HEK293 (cell line): ENCODE measurements at regions not wholly inside any gene's neighbourhood (a gene's known extent, or its start where the extent isn't known, plus 50 kb on each side); places are given as distances from the start of the nearest gene placed in this dataset.

Experiments used
- CTCF ChIA-PET: fragments of 350-600 bp; formaldehyde crosslinking; extraction: SDS; loops from one replicate; lab custom pipeline; 2021; ENCODE audit warnings: antibody characterized with exemption; lab: Yijun Ruan, JAX
- POLR2A ChIA-PET: fragments of 300-600 bp; formaldehyde crosslinking; extraction: SDS; loops from one replicate; lab custom pipeline; 2020; ENCODE audit warnings: antibody characterized with exemption, inconsistent platforms; lab: Yijun Ruan, JAX
- H3K27ac ChIP-seq: fragments of 200-500 bp; sonication (Bioruptor generic); 2 replicates; pipeline ENCODE4 v1.5.1; 2014; ENCODE audit warnings: low read depth, low read length, control low read depth, inconsistent platforms; ENCODE audit errors: extremely low read depth
- H3K36me3 ChIP-seq, 2 experiments: fragments of 200-500 bp in 1 of 2; sonication (Bioruptor generic) in 1 of 2; 1 replicate in 1 of 2; 2 replicates in 1 of 2; pipeline ENCODE4 v1.5.1; 2014 to 2017; ENCODE audit warnings: inconsistent platforms in 2 of 2, low read length in 2 of 2; ENCODE audit not compliant: control insufficient read depth in 2 of 2, insufficient read depth in 1 of 2
- H3K4me1 ChIP-seq: fragments of 200-500 bp; sonication (Bioruptor generic); 2 replicates; pipeline ENCODE4 v1.5.1; 2014; ENCODE audit warnings: mild to moderate bottlenecking, low read length, inconsistent platforms; ENCODE audit not compliant: control insufficient read depth, insufficient read depth
- H3K4me3 ChIP-seq: 2 replicates; pipeline ENCODE4 v1.5.1; 2011; ENCODE audit warnings: low read depth, mild to moderate bottlenecking, control low read depth, low read length, moderate library complexity
- H3K9me3 ChIP-seq: fragments of 200-500 bp; sonication (Bioruptor generic); 2 replicates; pipeline ENCODE4 v1.5.1; 2014; ENCODE audit warnings: low read depth, low read length, inconsistent platforms; ENCODE audit not compliant: control insufficient read depth, insufficient read depth
- BCL11A ChIP-seq: fragments of 450-650 bp; formaldehyde crosslinking; IDR thresholded peaks from 2 replicates; pipeline ENCODE4 v1.5.1; 2016; ENCODE audit warnings: low read depth, missing biosample characterization, missing genetic modification characterization
- EGR2 ChIP-seq: fragments of 450-650 bp; formaldehyde crosslinking; IDR thresholded peaks from 2 replicates; pipeline ENCODE4 v1.5.1; 2016; ENCODE audit warnings: low read depth, missing biosample characterization, missing genetic modification characterization
- GLI4 ChIP-seq: fragments of 450-650 bp; formaldehyde crosslinking; IDR thresholded peaks from 2 replicates; pipeline ENCODE4 v1.5.1; 2016; ENCODE audit warnings: missing biosample characterization, missing genetic modification characterization
- HIC1 ChIP-seq: fragments of 450-650 bp; formaldehyde crosslinking; IDR thresholded peaks from 2 replicates; pipeline ENCODE4 v1.5.1; 2016; ENCODE audit warnings: missing biosample characterization, missing genetic modification characterization
- PRDM4 ChIP-seq: fragments of 450-650 bp; formaldehyde crosslinking; IDR thresholded peaks from 2 replicates; pipeline ENCODE4 v1.5.1; 2017; ENCODE audit warnings: missing biosample characterization, missing genetic modification characterization
- SP7 ChIP-seq: fragments of 450-650 bp; formaldehyde crosslinking; IDR thresholded peaks from 2 replicates; pipeline ENCODE4 v1.5.1; 2016; ENCODE audit warnings: missing biosample characterization, missing genetic modification characterization
- ZBTB6 ChIP-seq: fragments of 450-650 bp; formaldehyde crosslinking; IDR thresholded peaks from 2 replicates; pipeline ENCODE4 v1.5.1; 2017; ENCODE audit warnings: missing biosample characterization, missing genetic modification characterization
- ZFHX2 ChIP-seq: fragments of 450-650 bp; formaldehyde crosslinking; conservative IDR thresholded peaks from 2 replicates; pipeline ENCODE4 v1.5.1; 2016; ENCODE audit warnings: missing biosample characterization, missing genetic modification characterization
- ZNF174 ChIP-seq: fragments of 450-650 bp; formaldehyde crosslinking; IDR thresholded peaks from 2 replicates; pipeline ENCODE4 v1.5.0; 2017; ENCODE audit warnings: missing biosample characterization, mild to moderate bottlenecking, missing genetic modification characterization
- ZNF211 ChIP-seq: fragments of 450-650 bp; formaldehyde crosslinking; IDR thresholded peaks from 2 replicates; pipeline ENCODE4 v1.5.1; 2016; ENCODE audit warnings: low read depth, missing biosample characterization, missing genetic modification characterization
- ZNF214 ChIP-seq: fragments of 450-650 bp; formaldehyde crosslinking; IDR thresholded peaks from 2 replicates; pipeline ENCODE4 v1.5.1; 2017; ENCODE audit warnings: missing biosample characterization, mild to moderate bottlenecking, missing genetic modification characterization, borderline replicate concordance
- ZNF239 ChIP-seq: fragments of 450-650 bp; formaldehyde crosslinking; IDR thresholded peaks from 2 replicates; pipeline ENCODE4 v1.5.1; 2016; ENCODE audit warnings: missing biosample characterization, missing genetic modification characterization
- ZNF248 ChIP-seq: fragments of 450-650 bp; formaldehyde crosslinking; IDR thresholded peaks from 2 replicates; pipeline ENCODE4 v1.5.1; 2017; ENCODE audit warnings: missing biosample characterization, missing genetic modification characterization
- ZNF302 ChIP-seq: fragments of 450-650 bp; formaldehyde crosslinking; IDR thresholded peaks from 2 replicates; pipeline ENCODE4 v1.5.1; 2016; ENCODE audit warnings: missing biosample characterization, missing genetic modification characterization, low read depth
- ZNF341 ChIP-seq: fragments of 450-650 bp; formaldehyde crosslinking; IDR thresholded peaks from 2 replicates; pipeline ENCODE4; 2016; ENCODE audit warnings: low read depth, missing biosample characterization, missing genetic modification characterization
- ZNF362 ChIP-seq: fragments of 450-650 bp; formaldehyde crosslinking; IDR thresholded peaks from 2 replicates; pipeline ENCODE4 v1.5.1; 2016; ENCODE audit warnings: missing biosample characterization, missing genetic modification characterization
- ZNF426 ChIP-seq: fragments of 450-650 bp; formaldehyde crosslinking; IDR thresholded peaks from 2 replicates; pipeline ENCODE4 v1.5.1; 2017; ENCODE audit warnings: missing biosample characterization, missing genetic modification characterization, mild to moderate bottlenecking, inconsistent platforms, moderate library complexity
- ZNF623 ChIP-seq: fragments of 450-650 bp; formaldehyde crosslinking; IDR thresholded peaks from 2 replicates; pipeline ENCODE4 v1.5.1; 2016; ENCODE audit warnings: missing biosample characterization, missing genetic modification characterization
- ZNF707 ChIP-seq: fragments of 450-650 bp; formaldehyde crosslinking; IDR thresholded peaks from 2 replicates; pipeline ENCODE4 v1.5.1; 2016; ENCODE audit warnings: missing biosample characterization, missing genetic modification characterization
- ZNF837 ChIP-seq: fragments of 450-650 bp; formaldehyde crosslinking; IDR thresholded peaks from 2 replicates; pipeline ENCODE4 v1.5.1; 2016; ENCODE audit warnings: missing biosample characterization, missing genetic modification characterization
- ZSCAN16 ChIP-seq: fragments of 450-650 bp; formaldehyde crosslinking; IDR thresholded peaks from 2 replicates; pipeline ENCODE4 v1.5.1; 2016; ENCODE audit warnings: missing biosample characterization, missing genetic modification characterization
- TF ChIP-seq, protein P1 (sequence below): fragments of 450-650 bp; formaldehyde crosslinking; IDR thresholded peaks from 2 replicates; pipeline ENCODE4; 2016; ENCODE audit warnings: missing biosample characterization, missing genetic modification characterization

GRCh38 chr5:35304291-35304690 lies 74.0 kb upstream of the PRLR start:
- Histone ChIP-seq H3K4me1 (peaks cover 6% of the 10 kb centered on the region; the same call in 1 of the 2 replicates), H3K36me3 (no peaks in the 10 kb centered on the region), H3K9me3 (no peaks in the 10 kb centered on the region), H3K27ac (no peak overlapping the region), H3K4me3 (no peak overlapping the region)
- CTCF ChIA-PET: no interaction called here
- TF ChIP-seq ZNF426 (tag by site-specific recombination): no peak
- TF ChIP-seq ZNF214: no peak
- TF ChIP-seq ZFHX2 (tag by site-specific recombination): no peak
- TF ChIP-seq SP7 (tag by site-specific recombination): no peak
- no peak for TF ChIP-seq ZNF239 (tag by site-specific recombination)
- no peak for TF ChIP-seq ZBTB6 (tag by site-specific recombination)
- no peak for TF ChIP-seq BCL11A
- no peak for TF ChIP-seq ZNF211 (tag by site-specific recombination)
- no peak for TF ChIP-seq ZSCAN16 (tag by site-specific recombination)
- TF ChIP-seq ZNF248 (tag by site-specific recombination): no peak
- TF ChIP-seq PRDM4 (tag by site-specific recombination): no peak
- TF ChIP-seq ZNF302: no peak
- TF ChIP-seq HIC1: no peak
- no peak for TF ChIP-seq ZNF362 (tag by site-specific recombination)
- POLR2A ChIA-PET: no interaction called here

DNA sequence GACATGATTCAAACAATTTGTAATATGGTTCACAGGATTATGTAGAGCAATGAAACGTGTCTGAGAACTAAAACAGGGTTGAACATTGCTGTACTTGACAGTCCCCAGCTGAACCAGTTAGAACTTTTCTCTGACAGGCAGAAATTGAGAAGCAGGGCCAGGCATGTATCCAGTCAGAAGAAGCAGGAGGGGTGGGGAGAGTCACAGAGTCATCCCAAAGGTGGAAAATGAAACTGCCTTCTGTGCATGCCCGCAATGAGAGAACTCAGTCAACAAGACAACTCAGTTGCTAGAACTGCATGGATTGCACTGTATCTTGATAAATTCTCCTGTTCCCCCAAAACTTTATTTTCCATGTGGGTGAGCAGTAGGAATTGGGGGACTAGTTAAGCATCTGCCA lies 72.9 kb upstream of the PRLR start:
- POLR2A ChIA-PET: no interaction called here
- H3K4me1 ChIP-seq: peaks cover 6% of the 10 kb centered on the region; the same call in 1 of the 2 replicates
- TF ChIP-seq ZNF623 (tag by site-specific recombination) (no peak), ZNF837 (tag by site-specific recombination) (no peak), ZNF341 (tag by site-specific recombination) (no peak), ZNF174 (tag by site-specific recombination) (no peak), ZNF707 (tag by site-specific recombination) (no peak), GLI4 (tag by site-specific recombination) (no peak), EGR2 (no peak)
- TF ChIP-seq, protein P1, sequence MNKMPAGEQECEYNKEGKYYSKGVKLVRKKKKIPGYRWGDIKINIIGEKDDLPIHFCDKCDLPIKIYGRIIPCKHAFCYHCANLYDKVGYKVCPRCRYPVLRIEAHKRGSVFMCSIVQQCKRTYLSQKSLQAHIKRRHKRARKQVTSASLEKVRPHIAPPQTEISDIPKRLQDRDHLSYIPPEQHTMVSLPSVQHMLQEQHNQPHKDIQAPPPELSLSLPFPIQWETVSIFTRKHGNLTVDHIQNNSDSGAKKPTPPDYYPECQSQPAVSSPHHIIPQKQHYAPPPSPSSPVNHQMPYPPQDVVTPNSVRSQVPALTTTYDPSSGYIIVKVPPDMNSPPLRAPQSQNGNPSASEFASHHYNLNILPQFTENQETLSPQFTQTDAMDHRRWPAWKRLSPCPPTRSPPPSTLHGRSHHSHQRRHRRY: no peak
- TF ChIP-seq, all 188 proteins: peak for 0
- no peak overlapping the region for H3K4me3 ChIP-seq
- no peak overlapping the region for H3K27ac ChIP-seq
- CTCF ChIA-PET: no interaction called here
- H3K36me3 ChIP-seq: no peaks in the 10 kb centered on the region
- no peaks in the 10 kb centered on the region for H3K9me3 ChIP-seq
